Effector CD8-positive, alpha-beta T cell (primary cell): ENCODE measurements at regions not wholly inside any gene's neighbourhood (a gene's known extent, or its start where the extent isn't known, plus 50 kb on each side); places are given as distances from the start of the nearest gene placed in this dataset.
"Not testable (repeated sequence)": the region's sequence is repeated elsewhere in the genome, so short reads cannot be mapped to it uniquely, and the experiment has no call there.

Source experiments
- DNase-seq: peaks from one replicate; lab custom pipeline; 2025; lab: John Stamatoyannopoulos, UW

DNA sequence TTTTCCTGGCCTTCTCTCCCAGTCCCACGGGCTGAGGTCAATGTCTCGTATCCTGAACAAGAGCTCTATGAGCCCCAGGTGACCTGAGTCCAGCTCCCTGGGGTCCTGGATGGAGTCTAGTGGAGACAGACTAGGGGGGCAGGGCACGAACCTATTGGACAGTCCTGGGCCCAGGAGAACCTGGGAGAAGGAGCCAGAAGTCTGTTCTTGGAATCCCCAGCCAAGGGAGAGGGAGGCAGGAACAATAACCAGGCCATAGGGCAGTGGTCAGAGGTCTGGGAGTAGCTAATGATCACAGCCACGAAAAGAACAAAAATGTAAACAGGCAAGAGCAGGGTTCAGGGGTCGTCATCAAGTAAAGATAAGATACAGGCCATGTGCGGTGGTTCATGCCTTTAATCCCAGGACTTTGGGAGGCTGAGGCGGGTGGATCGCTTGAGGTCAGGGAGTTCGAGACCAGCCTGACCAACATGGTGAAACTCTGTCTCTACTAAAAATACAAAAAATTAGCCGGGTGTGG is 60.8 kb downstream of the COPRS start:
- no peak for DNase-seq

DNA sequence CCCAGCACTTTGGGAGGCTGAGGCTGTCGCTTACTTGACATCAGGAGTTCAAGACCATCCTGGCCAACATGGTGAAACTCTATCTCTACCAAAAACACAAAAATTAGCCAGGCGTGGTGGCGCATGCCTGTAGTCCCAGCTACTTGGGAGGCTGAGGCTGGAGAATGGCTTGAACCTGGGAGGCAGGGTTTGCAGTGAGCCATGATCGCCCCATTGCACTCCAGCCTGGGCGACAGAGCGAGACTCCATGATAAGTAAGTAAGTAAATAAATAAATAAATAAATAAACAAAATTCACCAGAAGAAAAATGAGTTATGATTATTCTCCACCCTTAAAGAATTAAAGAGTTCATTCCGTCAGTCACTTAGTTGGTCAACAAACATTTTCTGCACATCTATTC is 63.1 kb downstream of the COPRS start:
- DNase-seq = not testable (repeated sequence)

DNA sequence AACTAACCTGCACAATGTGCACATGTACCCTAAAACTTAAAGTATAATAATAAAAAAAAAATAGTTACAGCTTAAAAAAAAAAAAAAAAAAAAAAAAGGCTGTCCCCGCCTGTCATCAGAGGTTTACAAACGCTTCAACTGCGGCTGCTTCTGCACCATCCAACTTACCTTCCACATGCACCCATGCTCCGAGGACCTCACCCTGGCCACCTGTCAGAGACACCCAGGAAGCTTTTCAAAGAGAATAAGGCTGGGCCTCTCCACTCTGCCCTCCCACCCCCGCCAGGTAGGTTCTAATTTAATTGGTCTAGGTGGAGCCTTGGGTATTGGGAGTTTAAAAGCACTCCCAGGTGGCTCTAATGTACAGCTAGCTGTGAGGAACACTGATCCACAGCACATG is 64.9 kb downstream of the COPRS start:
- no peak for DNase-seq

DNA sequence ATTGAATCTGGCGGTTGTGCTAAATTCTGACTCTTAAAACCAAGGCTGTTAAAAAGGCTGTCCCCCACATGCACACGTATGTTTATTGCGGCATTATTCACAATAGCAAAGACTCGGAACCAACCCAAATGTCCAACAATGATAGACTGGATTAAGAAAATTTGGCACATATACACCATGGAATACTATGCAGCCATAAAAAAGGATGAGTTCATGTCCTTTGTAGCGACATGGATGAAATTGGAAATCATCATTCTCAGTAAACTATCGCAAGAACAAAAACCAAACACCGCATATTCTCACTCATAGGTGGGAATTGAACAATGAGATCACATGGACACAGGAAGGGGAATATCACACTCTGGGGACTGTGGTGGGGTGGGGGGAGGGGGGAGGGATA is 65.4 kb downstream of the COPRS start:
- not testable (repeated sequence) for DNase-seq

DNA sequence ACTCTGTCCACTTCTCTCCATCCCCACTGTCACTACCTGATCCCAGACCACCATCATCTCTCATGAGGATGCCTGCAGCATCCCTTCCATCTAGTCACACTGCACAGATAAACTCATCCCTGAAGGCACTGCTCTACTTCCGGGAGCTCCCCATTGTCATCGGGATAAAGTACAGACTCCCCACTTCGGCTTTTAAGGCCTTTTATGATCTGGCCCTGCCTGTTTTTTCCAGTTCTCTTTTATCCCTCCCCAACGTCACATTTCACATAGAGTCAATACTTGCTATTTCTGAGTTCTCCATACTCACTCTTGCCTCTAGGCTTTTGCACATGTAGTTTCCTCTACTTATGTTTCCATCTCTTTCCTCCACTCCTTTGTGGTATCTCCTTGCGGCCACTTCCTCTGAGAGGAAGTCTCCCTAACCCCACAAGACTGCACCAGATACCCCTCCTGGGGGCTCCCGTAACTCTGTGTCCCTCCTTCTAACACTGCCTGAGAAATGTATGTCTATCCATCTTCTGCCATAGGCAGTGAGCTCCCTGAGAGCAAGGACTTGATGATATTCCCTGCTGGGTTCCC is 66.9 kb downstream of the COPRS start:
- DNase-seq = no peak

DNA sequence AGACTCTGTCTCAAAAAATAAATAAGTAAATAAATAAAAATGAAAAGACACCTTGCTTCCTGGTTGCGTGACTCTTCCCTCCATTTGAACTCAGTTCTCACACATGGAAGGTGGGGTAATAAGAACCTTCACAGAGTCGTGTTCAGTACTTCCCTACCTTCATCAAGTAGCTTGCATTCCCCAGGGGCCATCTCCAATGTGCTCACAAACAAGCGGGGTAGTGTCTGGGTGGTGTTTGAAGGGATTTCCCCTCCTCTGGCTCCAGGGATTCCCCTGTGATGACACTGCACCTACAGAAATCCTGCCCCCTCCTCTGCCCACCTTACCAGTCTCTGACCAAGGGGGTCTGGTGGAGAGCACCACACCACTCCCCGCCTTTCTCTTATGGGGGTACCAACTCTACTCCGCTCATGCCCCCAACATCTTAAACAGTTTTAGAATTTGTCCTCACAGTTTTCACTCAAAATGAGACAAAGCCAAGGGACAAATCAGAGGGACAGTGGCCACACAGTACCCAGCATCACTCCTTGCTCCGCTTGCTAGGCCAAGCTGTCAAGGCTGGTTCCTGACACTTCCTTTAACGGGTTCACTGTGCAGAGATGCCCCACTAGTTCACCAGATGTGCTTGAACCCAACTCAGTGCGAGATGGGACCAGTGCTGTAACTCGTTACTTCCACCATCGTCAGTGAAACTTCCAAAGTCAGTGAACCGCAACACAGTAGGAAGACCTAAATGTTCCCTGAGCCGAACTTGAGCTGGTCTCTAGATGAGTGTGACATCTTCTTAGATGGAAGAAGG is 69.1 kb downstream of the COPRS start:
- no peak for DNase-seq

DNA sequence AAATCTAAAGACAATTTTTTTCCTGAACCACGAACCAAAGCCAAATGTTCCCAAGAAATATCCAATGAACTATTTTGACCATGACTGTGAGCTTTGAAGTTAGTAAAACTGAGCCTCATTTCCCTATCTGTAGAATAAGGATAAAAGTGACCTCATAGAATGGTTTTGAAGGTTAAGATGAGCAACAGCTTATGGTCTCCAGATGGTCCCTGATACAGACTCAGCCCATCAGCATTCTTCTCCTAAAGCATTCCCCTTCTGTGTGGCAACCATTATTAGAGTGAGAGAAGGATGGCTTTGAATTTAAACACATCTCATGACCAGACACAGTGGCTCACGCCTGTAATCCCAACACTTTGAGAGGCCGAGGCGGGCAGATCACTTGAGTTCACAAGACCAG is 70.1 kb downstream of the COPRS start:
- DNase-seq = no peak

DNA sequence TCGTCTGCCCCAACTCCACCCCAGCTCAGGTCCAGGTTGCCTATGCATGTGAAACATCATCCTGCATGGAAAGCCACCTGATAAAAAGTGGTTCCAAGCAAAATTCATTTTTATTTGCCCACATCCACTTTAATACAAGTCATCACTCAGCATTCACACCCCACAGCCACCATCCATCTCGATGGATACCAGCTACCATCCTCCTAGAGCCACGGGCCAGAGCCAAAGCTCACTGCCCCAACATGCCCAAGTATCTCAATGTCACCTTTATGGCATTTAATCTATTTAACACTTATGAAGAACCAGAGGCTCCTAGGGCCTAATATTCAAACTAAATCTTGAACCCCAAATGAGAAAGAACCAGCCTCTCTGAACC is 70.5 kb downstream of the COPRS start:
- no peak for DNase-seq

DNA sequence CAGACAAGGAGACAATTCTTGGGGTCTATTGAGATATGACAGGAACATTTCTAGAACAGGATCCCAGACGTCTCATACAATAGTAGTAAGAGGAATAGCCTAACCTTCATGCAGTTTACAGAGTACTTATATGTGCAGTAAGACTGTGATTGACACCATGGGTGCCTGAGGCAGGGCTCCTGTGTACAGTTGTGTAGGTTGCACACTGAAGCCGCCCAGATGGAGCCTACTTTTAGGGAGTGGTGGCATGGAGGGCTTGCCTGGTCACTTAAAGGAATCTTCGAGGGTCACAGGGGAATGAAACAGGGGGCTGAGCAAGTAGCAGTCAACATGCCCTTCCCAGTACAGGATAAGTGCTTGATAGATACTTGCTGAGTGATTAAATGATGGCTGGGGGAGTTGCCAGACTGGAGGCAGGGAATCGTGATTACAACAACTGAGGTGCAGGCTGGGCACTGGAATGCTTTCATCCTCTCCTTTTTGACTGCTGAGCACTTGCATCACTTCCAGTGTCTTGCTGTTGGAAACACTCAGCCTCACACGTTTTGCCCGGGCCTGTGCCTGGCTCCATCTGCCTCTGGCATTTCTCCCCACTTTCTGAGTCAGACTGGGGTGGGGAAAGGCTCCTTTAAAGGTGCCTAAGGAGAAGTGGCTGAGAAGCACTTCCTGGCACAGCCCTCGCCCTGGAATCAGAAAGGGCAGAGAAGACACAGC is 71.0 kb downstream of the COPRS start:
- no peak for DNase-seq

DNA sequence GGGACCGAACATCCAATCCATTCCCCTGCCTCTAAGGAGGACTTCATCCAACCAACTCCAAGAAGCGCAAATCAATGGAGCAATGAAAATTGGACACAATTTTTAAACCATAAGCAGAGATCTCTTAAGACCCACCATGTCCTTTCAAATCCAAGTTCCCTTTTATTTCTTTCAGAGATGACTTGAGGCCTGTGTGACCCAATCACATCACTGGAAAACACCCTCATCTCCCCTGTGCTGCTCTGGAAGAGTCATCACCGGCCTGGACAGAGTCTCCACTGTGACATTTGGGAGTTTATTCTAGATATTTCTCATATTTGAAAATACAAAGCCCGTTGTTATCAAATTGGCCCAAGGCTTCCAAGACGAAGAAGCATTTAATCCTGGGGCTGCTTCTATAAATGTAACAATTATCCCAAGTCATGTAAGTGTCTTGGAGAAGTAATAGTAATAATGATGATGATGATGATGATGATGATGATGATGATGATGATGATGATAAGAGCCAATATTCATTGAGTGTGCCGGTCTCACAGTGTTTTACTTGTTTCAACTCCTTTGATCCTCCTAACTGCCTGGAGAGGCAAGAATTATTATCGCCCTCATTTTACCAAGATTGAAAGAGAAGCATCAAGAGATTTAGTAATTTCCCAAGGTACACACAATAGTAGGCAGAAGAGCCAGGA is 72.1 kb downstream of the COPRS start:
- DNase-seq = no peak

DNA sequence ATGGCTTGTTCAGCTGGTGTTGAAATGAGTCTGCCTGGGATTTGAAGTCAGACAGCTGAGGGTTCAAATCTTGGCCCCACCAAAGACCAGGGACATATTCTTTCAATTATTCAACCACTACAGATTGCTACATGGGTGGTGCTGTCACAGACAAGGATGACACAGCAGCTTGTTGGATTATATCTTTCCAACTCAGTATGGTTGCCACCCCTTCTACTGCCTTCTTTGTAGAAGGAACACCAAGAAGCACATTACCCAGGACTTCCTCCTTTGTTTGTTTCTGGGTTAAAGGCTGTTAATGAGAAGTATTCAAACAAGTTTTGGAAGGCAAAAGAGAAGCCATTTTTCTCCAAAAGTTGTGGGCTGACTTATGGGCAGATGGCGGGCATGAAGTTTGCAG is 78.6 kb downstream of the COPRS start:
- no peak for DNase-seq

DNA sequence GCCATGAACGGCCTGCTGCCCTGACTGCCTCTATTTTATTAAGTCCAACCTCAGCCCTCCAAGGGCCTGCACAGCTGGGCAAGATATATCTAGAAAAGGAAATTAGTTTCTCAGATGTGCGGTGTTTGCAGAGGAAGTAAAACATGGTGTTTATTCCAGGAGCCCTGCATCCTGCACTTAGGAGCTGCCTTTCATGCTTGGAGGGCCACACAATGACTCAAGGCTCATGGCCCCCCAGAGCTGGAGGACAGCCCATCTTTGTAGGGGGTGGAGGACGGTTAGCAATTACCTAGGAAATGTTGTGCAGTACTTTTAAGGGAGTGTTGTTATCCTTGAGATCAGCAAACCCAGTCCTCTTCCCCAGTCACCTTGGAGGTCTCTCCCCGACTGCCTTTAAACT is 80.5 kb downstream of the COPRS start:
- no peak for DNase-seq

DNA sequence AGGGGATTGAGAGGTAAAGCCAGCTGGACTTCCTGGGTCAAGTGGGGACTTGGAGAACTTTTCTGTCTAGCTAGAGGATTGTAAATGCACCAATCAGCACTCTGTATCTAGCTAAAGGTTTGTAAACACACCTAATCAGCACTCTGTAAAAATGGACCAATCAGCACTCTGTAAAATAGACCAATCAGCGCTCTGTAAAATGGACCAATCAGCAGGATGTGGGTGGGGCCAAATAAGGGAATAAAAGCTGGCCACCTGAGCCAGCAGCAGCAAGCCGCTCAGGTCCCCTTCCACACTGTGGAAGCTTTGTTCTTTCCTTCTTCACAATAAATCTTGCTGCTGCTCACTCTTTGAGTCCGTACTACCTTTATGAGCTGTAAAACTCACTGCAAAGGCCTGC is 87.7 kb downstream of the COPRS start:
- not testable (repeated sequence) for DNase-seq

DNA sequence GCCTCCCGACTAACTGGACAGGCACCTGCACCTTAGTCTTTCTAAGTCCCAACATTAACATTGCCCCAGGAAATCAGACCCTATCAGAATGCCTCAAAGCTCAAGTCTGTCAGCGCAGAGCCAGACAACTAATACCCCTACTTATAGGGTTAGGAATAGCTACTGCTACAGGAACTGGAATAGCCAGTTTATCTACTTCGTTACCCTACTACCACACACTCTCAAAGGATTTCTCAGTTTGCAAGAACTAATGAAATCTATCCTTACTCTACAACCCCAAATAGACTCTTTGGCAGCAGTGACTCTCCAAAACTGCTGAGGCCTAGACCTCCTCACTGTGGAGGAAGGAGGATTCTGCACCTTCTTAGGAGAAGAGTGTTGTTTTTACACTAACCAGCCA is 88.5 kb downstream of the COPRS start:
- not testable (repeated sequence) for DNase-seq

DNA sequence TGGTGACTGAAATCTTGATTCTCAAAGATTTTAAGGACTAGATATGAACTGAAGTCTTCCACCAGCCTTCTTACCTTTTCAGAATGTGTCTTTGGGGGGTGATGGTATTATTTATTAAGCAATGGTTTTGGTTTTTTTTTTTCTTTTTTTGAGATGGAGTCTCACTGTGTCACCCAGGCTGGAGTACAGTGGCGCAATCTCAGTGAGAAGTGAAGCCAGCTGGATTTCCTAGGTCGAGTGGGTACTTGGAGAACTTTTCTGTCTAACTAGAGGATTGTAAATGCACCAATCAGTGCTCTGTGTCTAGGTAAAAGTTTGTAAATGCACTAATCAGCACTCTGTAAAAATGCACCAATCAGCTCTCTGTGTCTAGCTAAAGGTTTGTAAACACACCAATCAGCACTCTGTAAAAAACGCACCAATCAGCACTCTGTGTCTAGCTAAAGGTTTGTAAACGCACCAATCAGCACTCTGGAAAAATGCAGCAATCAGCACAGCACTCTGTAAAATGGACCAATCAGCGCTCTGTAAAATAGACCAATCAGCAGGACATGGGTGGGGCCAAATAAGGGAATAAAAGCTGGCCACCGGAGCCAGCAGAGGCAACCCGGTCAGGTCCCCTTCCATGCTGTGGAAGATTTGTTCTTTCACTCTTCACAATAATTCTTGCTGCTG is 97.1 kb downstream of the COPRS start:
- DNase-seq = not testable (repeated sequence)

DNA sequence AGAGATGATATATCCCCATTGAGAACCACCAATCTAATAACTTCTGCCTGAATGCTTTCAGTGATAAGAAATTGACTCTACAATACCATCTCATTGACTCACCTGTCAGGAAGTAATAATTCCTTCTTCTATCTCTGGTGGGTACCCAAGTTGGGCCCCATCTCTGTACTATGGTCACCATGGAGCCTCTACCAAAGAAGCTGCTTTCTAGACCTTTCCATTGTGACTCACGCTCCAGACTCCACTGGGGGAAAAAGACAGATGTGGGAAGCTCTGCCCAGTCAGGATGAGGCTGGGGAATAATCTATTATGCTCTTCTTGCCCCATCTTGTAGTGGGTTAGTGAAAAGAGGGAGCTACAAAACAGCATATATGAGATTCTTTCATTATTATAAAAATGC is 100.4 kb downstream of the COPRS start:
- DNase-seq = no peak

DNA sequence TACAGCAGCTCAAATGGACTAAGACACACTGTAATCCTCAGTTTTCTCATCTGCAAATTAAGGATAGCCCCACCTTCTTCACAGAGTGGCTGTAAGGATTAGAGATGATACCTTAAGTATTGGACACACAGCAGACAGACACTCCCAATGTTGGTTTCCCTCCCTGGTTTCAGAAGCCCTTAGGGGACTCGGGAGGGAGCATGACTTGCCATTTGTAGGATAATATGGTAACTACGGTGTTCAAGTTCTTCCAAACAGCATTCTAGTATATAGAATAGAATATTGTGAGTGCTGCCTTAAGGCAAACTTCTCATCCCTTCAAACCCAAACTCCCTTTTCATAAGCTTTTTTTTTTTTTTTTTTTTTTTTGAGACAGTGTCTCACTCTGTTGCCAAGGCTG is 101.9 kb downstream of the COPRS start:
- no peak for DNase-seq

DNA sequence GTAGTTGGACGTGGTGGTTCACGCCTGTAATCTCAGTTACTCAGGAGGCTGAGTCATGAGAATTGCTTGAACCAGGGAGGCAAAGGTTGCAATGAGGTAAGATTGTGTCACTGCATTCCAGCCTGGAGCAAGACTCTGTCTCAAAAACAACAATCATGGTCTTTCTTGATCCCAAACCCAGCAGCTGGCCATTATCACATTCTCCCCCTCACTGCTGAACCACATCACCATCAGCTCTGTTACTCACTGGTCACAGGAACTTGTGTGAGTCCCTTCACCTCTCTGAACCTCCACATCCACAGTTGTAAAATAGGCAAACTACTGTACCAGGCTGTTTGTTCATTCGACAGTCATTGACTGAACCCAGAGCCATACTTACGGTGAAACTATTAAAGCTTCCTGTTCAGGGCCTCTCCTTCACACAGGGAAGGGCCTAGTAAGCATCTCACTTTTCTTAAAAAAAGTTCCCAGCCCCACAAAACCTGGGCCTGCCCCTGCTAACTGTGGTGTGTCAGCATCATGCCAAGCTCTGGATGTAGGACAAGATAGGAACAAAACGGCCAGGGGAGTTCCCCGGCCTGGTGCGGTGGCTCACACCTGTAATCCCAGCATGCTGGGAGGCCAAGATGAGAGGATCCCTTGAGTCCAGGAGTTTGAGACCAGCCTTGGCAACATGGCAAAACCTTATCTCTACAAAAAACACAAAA is 104.7 kb downstream of the COPRS start:
- DNase-seq = no peak

DNA sequence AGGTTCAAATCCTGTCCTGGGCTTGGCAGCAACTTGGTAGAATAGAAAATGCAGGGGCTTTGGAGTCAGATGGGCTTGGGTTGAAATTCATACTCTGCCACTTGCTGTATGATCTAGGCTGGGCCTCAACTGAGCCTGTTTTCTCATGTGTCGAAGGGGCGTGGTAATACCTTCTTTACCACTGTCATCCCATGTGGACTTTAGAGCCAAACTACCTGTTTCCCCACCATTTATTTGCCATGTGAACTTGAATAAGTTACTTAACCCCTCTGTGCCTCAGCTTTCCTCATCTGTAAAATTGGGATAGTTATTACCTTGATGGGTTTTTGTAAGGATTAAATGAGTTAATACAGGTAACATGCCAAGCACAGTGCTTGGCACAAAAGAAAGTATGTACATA is 106.0 kb downstream of the COPRS start:
- DNase-seq = no peak

DNA sequence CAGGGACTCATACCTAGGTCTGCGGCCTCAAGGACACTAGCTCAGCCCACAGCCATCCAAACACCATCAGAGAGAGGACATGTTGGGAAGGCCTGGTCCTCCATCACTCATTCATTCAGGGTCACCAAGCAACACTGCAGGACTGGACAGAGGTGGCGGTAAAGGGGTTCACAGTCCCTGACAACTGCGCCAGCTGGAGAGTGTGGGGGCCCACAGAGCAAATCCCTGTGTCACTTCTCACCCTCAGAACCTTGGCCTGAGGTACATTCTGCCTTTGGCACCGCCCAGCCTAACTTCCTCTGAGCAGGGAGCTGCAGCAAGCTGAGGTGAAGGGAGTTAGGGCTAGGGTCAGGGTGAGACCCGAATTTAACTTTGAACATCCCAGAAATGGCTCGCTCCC is 106.5 kb downstream of the COPRS start:
- no peak for DNase-seq

DNA sequence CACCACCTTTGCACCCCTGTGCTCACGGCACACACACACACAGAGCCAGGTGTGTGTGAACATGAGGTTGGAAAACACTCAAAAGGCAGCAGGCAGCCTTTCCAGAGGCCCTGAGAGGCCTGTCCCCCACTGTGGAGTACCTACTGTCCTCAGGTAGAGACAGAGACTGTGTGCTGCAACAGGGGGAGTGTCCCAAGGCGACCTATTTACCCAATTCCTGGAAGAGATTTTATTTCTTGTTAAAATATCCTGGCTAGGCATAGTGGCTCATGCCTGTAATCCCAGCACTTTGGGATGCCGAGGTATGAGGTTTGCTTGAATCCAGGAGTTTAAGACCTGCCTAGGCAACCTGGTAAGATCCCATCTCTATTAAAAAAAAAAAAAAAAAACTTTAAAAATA is 108.5 kb downstream of the COPRS start:
- no peak for DNase-seq
